GM21737 (cell line): ENCODE measurements at regions not wholly inside any gene's neighbourhood (a gene's known extent, or its start where the extent isn't known, plus 50 kb on each side); places are given as distances from the start of the nearest gene placed in this dataset.

ENCODE experiments used
- ATAC-seq: cut with Tn5 transposase; IDR thresholded peaks from one replicate; pipeline ENCODE4 v1.9.1; 2021; ENCODE audit warnings: mild to moderate bottlenecking, moderate library complexity; ENCODE audit not compliant: unreplicated experiment

DNA sequence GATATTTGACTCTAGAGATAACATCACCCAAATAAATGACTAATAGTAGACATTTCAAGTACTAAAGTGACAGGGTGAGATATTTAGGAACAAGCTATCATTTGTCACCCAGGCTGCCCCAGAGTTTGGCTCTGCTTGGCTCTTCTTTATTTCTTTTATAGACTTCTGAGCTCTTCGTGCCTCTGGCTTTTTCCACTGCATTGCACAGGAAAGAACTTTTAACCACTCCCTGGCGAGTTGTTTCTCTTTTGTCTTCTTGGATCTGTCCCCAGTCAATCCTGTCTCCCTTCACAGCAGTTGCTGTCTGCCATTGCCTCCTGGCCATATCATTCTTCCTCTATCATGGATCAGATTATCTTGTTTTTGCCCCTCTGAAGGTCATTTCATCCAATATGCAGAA, 339.2 kb upstream of the DCBLD2 start:
- no peak for ATAC-seq

DNA sequence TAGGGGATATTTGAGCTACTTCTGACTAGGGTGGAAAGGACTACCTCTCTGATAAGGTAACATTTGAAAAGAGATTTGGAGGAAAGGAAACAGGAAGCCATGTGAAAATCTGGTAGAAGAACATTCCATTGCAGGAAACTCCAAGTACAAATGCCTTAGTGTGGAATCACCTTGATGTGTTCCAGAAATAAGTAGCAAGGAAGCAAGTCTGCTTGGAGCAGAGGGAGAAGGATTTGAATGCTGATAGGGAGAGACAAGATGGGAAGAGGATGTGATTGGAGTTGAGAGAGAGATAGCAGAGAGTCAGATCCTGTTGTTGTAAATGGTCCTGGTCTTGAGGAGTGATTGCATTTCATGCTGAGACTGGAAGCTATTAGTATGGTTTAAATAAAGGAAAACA, 335.1 kb upstream of the DCBLD2 start:
- ATAC-seq = no peak

DNA sequence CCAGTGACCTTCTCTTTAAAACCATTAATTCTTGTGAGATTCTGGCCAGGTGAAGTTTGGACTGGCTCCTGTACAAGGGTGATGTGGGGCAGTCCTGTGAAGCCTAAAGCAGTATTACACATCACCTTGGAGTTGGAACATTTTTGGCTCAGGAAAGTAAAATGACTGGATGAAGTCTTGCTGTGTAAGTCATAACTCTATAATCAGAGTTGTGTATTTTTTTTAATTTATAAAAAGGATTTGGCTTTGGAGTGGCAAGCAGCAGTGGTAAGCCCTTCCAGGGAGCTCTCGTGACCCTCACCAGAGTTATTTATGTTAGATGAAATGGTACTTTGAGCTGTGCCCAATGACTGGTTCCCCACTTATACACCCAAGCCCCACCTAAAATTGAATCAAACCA, 331.2 kb upstream of the DCBLD2 start:
- no peak for ATAC-seq

DNA sequence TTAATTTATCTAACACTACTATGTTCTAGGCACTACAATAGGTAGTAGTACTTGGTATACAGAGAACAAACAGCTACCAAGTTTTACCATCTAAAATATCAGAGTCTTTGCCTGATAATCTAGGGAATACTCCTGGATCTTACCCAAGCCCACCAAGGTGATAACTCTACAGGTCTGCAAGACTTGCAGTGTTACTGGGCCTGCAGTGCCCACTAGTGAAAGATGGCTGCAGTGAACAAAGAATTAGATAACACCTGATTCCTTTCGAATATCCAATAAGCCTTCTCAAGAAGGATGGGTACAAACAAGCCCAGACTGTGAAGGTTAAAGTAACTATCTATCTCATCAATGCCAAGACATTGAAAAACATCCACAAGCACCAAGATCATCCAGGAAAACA, 317.0 kb upstream of the DCBLD2 start:
- no peak for ATAC-seq

DNA sequence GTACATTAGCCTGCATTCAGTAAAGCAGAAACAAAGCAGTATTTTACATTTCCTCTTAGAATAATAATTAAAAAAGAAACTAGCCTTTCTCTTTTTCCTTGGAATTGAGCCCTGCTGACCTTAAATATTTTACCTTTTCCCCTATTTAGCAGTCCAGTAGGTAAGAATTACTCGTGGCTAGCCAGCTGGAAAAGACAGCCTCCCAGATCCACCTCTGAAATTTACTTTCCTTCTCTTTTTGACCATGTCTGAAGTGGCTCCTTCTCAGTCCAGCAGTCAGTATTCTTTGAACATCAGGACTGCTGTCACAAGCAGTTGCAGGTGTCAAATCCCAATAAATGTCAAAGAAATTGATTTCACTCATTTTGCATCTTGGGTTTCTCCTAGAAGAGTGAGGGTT, 311.5 kb upstream of the DCBLD2 start:
- ATAC-seq = no peak

DNA sequence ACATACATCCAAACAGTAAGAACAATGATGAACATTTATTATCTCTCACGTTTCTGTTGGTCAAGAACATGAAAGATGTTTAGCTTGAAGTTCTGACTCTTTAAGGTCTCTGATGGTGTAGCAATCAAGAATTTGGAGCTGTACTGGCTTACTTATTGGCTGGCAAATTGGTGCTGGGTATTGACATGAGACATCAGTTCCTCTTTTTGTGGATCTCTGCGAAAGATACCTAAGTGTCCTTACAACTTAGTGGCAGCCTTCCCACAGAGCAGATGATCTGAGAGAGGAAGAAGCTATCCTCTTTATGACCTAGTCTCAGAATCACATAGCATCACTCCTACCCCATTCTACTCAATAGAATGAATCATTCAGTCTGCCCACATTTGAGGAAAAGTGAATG, 309.8 kb upstream of the DCBLD2 start:
- ATAC-seq = no peak

DNA sequence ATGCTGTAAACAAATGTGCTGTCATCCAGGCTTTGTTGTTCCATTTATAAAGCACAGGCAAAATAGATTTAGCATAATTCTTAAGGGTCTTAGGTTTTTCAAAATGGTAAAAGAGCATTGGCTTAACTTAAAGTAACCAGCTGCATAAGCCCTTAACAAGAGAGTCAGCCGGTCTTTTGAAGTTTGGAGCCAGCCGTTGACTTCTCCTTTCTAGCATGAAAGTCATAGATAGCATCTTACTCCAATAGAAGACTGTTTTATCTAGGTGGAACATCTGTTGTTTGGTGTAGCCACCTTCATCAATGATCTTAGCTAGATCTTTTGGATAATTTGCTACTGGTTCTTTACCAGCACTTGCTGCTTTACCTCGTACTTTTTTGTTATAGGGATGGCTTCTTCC, 297.5 kb upstream of the DCBLD2 start:
- ATAC-seq = no peak

DNA sequence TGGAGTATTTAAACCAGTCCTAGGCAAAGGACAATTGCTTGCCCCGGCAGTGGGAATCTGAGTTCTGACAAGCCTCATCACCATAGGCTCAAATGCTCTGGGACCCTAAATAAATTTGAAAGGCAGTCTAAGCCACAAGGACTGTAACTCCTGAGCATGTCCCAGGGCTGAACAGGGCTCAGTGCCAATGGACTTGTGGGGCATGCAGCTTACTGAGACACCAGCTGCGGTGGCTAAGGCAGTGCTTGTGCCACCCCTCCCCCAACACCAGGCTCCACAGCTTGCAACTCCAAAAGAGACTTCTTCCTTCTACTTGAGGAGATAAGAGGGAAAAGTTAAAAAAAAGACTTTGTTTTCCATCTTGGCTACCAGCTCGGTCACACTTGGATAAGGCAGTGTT, 289.7 kb upstream of the DCBLD2 start:
- no peak for ATAC-seq

DNA sequence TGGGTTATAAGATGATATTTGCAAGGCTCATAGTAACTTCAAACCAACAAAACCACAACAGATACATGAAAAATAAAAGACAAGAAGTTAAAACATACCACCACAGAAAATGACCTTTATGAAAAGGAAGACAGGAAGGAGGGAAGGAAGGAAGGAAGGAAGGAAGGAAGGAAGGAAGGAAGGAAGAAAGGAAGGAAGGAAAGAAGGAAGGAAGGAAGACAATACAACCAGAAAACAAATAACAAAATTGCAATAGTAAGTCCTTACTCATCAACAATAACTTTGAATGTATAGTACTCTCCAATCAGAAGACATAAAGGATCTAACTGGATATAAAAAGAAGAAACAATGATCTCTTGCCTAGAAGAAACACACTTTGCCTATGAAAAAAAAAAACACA, 287.4 kb upstream of the DCBLD2 start:
- no peak for ATAC-seq

DNA sequence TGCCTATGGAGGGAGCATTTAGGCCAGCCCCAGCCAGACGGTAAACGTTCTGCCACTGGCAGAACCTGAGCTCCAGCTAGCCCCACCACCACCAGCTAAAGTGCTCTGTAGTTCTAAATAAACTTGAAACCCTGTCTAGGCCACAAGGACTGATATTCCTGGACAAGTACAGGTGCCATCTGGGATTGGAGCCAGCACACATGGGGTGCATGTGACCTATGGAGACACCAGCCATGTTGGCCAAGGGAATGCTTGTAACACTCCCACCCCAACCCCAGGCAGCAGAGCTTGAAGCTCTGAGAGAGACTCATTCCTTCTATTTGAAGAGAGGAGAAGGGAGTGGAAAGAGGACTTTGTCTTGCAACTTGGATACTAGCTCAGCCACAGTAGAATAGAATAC, 284.5 kb upstream of the DCBLD2 start:
- ATAC-seq = no peak

DNA sequence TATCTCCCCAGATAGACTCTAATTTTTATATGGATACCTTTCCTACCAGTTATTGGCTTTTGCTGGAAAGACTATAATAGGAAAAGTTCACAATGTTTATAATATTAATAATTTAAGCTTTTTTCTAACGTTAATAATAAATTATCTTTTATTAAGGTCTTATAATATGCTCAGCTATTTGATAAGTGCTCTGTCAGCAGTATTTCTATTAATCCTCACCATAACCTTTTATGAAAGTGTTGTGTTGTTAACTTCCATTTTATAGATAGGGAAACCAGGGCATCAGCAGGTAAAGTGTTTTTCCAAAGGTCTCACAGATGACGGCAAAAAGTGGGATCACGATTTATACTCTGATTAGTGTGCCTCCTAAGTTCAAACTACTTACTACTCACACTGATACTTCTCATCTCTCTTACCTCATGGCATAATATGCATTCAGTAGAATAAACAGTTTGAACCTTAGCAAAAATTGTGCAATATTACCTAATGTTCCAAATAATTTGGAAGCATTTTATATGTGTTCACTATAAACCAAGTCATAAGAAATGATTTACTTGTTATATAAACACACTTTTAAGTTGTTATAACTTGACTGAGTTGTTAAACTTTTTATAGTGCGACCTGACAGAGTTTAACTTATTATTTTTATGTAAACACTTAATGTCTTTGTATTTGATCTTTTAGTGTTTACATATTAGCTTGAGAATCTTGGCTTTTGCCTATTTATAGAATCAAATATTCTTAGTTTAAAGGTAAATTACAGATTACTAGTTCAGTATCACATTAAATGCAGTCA, 274.9 kb upstream of the DCBLD2 start:
- no peak for ATAC-seq

DNA sequence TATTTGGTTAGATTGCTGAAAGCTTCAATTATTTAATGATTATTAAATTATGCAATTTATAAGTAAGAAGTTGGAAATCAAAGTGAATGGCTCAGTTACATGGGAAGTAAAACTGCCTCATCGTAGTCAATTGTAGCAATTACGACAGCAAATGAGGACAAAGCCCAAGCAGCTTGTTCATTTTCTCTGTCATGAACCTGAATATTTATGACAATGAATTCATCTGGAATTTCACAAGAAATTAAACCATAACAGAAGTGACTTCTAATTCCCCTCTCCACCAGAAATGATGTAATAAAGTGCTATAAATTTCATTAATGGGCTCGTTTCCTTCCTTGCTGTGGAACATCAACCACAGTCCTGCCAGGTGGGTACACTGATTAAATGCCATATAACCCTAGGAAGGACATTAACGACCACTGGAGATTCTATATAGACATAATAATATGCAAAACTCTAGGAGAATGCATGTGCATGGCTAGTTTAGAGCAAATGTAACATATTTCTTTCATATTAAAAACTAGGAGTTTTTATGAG, 273.8 kb upstream of the DCBLD2 start:
- ATAC-seq = no peak

DNA sequence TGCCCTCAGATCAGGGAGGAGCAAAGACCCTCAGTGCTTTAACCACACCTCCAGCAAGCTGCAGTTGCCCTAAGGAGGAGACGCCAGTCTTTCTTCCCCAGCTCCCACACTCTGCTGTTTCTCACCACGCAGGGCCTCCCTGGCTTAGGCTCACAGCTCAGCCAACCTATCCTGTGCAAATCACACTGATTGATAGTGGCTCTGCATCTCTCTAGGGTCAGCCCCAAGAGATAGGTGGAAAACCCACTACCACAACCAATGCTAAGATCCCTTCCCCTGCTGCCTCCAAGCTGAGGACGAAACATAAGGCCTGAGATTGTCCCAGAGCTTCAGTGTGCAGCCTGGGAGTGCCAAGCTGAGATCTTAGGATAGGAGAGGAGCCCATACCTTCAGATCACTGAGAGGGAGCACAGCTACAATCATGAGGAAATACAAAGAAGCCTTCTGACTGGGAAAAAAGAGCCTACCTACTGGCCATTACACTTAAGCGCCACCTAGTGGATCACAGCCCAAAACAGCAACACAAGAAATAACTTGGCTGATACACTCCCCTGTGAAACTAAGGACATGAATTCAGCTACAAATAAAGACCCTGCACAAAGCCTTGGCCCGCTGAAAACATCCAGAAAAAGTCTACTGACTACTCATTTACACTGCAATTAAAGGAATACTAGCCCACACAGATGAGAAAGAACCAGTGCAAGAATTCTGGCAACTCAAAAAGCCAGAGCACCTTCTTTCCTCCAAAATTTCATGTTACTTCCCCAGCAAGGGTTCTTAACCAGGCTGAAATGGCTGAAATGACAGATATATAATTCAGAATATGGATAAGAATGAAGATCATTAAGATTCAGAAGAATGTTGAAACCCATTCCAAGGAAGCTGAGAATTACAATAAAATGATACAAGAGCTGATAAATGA, 271.5 kb upstream of the DCBLD2 start:
- ATAC-seq = no peak

DNA sequence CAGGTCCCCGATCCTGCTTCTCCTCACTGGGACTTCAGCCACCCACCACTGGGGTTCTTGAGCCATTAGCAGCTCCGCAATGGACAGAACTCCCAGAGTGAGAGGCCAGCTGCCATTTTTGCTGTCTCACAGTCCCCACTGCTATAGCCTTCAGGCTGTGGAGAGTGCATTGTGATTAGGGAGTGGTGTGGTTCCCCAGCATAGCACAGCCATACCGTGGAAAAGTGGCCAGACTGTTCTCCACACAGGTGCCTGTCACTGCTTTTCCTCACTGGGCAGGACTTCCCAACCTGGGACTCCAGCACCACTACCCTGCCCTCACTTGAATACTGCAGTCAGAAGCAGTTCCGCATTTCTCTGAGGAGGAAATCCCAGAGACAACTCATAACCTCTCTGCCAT, 270.3 kb upstream of the DCBLD2 start:
- no peak for ATAC-seq

DNA sequence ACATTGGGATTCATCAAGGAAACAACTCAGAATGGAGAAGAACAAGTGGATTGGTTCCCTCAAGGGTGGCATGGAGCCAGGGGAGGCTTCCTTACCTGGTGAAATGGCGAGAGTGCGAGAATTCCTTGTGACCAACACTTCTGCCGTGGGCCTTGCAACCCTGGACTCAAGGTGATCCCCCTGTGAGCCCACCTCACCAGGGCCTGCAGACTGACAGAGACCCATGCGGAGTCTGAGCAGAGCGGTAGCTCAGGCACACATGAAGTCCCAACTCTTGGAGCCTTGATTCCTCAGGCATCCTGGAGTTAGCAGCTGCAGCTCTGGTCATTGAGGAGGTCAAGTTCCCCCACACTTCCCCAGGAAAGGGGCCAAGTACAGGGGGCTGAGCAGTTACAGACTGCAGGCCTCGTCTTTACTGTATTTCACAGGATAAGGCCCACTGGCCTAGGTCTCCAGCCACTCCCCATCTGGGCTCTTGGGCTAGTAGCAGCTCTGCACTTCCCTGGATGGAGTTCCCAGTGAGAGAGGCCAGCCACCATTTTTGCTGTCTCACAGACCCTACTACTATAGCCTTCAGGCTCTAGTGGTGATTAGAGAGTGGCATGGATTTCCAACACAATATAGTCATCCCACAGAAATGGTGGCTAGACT, 269.5 kb upstream of the DCBLD2 start:
- no peak for ATAC-seq

DNA sequence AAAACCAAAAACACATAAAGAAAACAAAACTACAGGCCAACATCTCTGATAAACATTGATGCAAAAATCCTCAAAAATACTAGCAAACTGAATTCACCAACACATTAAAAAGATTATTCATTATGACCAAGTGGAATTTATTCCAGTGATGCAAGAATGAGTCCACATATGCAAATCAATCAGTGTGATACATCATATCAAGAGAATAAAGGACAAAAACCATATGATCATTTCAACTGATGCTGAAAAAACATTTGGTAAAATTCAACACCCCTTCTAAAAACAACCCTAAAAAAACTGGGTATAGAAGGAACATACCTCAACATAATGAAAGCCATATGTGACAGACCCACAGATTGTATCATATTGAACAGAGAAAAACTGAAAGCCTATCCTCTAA, 265.6 kb upstream of the DCBLD2 start:
- no peak for ATAC-seq

DNA sequence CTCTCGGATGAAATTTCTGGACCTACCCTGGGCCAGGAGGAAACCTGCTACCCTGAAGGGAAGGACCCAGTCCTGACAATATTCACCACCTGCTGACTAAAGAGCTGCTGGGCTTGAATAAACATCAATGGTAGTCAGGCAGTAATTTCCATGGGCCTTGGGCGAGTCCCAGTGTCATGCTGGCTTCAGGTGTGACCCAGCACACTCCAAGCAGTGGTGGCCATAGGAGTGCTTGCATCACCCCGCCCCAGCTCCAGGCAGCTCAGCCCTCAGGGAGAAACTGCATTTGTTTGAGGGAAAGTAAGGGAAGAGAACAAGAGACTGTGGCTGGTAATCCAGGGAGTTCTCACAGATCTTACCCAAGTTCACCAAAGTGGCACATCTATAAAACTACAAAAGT, 261.8 kb upstream of the DCBLD2 start:
- no peak for ATAC-seq

DNA sequence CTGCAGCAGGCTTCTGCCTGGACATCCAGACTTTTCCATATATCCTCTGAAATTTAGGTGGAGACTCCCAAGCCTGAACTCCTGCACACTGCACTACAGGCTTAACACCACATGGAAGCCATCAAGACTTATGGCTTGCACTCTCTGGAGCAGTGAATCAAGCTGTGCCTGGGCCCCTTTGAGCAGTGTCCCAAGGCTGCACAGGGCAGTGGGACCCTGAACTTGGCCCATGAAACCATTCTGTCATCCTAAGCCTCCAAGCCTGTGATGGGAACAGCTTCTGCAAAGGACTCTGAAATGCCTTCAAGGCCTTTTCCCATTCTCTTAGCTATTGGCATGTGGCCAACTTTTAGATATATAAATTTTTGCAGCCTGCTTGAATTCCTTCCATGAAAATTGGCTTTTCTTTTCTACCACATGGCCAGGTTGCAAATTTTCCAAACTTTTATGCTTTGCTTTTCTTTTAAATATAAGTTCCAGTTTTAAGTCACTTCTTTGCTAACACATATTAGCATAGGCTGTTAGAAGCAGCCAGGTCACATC, 257.8 kb upstream of the DCBLD2 start:
- no peak for ATAC-seq

DNA sequence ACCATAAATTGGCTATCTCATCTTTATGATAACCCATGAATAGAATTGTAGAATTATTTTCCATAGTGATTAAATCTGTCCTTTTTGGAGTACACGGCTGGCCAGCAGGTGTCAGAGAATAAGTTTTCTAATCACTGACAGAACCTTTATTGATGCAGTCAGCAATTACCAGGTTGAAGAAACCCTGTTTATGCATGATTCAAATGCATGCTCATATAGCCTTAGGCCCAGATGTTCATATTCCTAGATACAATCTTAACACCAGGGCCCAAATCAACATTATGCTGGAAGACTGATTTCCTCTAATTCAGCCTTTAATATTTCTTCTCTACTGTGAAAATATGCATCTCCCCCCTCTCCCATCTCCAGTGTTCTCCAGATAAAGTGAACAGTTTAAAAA, 243.5 kb upstream of the DCBLD2 start:
- no peak for ATAC-seq

DNA sequence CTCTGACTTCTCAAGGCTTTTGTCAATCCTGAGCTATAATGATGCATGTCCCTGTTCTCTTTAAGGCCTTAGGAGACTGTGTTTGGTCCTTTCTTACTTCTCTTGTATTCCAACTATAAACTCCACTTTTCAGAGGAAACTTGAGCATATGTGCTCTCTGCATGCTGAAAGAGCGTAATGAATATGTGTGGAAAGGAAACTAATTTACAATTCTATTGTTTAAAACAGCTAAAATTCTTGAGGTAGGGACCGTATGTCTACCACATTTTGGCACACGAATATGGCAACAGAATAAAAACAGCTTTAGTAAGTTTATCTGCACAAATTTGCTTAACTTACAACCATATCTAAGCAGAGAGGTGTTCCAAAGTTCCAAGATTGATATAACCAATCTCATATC, 242.0 kb upstream of the DCBLD2 start:
- no peak for ATAC-seq

DNA sequence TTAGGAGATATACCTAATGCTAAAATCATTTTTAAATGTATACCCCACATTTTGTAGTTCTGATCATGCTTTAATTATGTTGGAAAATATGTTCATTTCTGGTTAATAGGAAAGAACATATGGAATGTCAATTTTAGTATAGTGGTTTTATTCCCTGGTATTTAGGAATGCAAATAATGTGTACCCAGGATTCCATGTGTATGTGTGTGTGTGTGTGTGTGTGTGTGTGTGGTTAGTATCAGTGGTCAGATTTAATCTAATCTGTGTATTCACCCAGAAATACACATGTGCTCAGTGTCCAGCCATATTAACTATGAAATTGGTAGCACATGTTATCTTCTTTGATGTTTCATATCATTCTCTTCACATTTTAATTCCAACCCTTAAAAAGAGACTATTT, 233.5 kb upstream of the DCBLD2 start:
- no peak for ATAC-seq
